ENCODE measurements at regions not wholly inside any gene's neighbourhood (a gene's known extent, or its start where the extent isn't known, plus 50 kb on each side); places are given as distances from the start of the nearest gene placed in this dataset.

GRCh38 chr21:26747216-26747615, 98.0 kb downstream of the ADAMTS1 start:
- TF ChIP-seq CTCF (IDR thresholded peaks at IDR 0.05) (no peak), POLR2A (IDR thresholded peaks at IDR 0.05) (no peak)

All from right lobe of liver (tissue), 4 donors.